CD1c-positive myeloid dendritic cell (primary cell): ENCODE measurements at regions not wholly inside any gene's neighbourhood (a gene's known extent, or its start where the extent isn't known, plus 50 kb on each side); places are given as distances from the start of the nearest gene placed in this dataset.
"Not testable (repeated sequence)": the region's sequence is repeated elsewhere in the genome, so short reads cannot be mapped to it uniquely, and the experiment has no call there.

Source experiments
- DNase-seq: peaks from one replicate; pipeline ENCODE4 v3.0.0-alpha.2; 2016; ENCODE audit errors: extremely low spot score

DNA sequence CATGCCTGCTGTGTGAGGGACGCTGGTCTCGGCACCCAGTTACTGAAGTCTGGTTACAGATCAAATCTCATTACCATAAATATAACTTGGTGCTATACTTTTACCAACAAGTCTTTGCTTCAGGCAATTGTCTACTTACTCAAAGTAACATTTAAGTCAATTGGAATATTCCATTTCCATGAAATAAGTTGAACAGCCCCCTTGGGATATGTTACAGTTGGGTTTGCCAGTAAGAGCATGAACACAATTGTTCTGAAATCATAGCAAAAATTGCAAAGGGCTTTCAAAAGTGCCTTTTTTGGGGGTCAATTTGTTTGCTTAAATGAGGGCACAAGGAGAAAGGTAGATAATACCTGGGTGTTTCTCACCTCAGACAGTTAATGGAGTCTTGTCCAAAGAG, 170.9 kb upstream of the EXOC2 start:
- no peak for DNase-seq

DNA sequence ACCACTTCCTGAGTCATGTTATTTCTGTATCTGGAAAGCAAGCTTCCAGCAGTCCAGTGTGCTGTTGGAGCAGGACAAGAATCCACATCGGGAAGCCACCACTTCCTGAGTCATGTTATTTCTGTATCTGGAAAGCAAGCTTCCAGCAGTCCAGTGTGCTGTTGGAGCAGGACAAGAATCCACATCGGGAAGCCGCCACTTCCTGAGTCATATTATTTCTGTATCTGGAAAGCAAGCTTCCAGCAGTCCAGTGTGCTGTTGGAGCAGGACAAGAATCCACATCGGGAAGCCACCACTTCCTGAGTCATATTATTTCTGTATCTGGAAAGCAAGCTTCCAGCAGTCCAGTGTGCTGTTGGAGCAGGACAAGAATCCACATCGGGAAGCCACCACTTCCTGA, 170.2 kb upstream of the EXOC2 start:
- DNase-seq, result not testable (repeated sequence)

DNA sequence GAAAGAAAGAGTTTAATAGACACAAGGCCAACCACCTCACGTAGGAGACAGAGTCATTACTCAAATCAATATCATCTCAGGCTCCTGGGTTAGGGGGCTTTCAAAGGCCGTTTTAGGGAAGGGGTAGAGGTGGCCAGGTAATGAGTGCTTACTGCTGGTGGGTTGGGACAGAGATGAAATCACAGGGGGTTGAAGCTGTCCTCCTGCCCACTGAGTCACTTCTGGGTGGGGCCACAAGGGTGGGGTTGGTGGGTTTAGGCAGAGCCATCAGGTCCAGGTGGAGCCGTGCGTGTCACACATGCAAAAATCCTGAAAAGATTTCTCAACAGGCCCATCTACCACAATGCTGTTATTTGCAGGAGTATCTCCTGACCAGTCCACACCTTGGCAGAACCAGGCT, 167.0 kb upstream of the EXOC2 start:
- DNase-seq, result no peak

DNA sequence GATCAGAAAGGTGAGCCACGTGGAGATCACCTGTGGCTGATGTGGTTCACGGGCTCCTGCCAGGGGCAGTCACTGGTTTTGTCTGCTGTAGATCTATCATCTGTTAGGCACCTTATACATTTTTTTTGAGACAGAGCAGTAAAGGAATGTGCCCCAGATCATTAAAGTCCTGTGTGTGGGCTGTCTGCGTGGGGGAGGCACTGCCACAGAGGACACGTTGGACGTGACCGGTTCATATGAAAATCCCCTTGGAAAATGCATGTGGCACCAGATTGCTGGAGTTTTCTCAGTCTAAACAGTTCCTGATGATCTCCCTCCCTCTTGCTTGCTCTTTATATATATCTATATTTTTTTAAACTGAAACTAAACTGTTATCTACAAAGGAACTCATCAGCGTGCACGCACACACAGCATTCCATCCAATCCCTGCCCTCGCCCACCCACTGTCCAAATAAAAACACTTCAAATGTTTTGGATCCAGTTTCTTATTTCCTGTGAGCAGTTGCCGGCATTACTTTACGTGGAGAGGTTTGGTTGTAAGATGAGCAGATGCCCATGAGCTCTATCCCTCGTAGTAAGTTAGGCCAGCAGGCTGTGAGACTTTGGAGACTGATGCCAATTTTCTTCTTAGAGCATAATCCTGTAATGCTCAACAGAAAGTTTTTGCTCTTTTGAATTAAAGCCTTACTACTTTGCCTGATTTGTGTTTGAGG, 161.6 kb upstream of the EXOC2 start:
- DNase-seq, result no peak

DNA sequence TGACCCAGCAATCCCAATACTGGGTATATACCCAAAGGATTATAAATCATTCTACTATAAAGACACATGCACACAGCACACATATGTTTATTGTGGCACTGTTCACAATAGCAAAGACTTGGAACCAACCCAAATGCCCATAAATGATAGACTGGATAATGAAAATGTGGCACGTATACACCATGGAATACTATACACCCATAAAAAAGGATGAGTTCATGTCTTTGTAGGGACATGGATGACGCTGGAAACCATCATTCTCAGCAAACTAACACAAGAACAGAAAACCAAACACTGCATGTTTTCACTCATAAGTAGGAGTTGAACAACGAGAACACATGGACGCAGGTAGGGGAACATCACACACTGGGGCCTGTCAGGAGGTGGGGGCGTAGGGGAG, 159.3 kb upstream of the EXOC2 start:
- DNase-seq, result not testable (repeated sequence)

DNA sequence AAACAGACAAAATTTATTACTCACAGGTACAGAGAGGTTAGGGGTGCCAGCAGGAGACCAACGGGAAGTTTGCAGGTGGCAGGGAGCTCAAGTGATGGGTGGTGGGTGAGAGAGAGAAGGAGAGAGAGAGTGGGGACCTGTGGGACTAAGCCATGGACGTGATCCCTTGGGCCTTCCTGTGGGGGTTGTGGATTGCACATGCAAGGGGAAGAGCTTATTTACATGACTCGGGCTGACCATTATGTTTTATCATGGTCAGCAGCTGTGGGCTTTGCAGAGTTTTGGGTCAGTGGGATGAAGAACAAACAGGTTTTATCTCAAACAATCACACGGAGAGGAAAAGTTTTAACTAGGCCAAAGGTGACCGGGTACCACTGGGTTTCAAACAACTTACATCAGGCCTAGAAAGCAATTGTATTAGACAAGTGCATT, 156.2 kb upstream of the EXOC2 start:
- DNase-seq, result no peak

DNA sequence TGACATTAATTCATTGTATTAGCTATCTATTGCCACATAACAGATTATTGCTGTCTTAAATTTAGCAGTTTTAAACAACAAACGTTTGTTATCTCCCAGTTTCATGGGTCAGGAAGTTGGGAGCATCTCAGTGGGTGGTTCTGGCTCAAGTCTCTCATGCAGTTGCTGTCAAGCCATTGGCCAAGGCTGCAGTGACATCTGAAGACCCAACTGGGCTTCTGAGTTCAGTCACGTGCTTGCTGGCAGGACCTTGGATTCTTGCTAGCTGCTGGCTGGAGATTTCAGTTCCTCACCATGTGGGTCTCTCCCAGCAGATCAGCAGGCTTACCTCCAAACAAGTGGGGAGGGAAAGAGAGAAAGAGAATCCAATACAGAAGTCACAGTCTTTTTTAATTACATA, 152.6 kb upstream of the EXOC2 start:
- no peak for DNase-seq

DNA sequence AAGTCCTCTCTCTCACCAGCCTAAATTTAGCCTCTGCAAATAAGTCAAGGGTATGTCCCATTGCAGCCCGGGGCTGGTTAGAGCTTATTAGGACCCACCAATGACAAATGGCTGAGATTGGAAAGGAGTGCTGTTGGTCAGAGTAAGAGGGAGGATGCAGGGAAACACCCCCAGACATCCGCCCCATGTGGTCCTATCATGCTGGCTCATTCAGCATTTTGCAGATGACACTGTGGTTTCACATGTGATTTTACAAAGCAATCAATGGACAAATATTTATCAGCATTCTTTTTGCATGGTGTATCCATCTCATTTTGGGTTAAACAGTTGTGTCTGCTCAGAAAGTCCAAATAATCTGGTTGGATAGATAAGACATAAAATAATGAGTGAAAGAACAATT, 152.2 kb upstream of the EXOC2 start:
- DNase-seq, result no peak

DNA sequence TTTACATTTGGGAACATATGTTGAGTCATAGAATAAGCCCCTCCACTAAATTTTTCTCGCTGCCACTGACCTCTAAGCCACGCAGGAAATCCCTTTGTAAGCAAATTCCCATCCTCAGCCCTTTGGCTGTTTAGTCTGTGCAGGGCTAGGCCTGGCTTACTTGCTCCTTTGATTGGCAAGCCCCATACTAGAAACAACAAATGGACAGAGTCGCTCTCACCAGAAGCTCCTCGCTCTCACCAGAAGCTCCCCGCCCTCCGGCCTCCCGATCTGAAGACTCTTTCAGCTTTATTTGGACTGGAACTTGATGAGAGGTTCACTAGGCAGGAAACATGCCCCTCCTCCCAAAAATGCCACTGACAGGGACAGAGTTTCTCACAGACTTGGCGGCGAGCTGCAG, 149.2 kb upstream of the EXOC2 start:
- DNase-seq, result no peak

DNA sequence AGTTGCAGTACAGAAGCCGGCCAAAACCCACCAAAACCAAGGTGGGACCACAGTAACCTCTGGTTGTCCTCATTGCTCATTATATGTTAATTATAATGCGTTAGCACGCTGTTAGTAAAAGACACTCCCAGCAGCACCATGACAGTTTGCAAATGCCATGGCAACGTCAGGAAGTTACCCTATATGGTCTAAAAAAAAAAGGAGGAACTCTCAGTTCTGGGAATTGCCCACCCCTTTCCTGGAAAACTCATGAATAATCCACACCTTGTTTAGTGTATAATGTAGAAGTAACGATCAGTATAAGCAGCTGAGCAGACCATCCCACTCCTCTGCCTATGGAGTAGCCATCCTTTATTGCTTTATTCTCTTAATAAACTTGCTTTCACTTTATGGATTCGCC, 148.6 kb upstream of the EXOC2 start:
- DNase-seq, result no peak

DNA sequence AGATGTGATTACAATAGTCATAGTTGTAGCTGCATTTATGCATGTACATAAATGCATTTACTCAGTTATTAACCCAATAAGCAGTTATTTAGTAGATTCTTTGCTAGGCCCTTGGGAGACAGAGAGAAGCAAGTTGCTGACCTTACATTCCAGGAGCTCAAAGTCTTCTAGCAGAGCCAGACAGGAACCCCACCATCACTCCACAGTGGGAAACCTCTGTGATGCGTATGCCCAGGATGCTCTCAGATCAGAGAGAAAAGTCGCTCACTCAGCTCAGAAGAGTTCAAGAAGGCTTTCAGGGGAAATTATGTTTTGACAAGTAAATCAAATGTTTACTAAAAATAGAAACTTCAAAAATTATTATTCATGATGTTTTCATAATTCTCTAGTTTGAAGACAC, 146.3 kb upstream of the EXOC2 start:
- DNase-seq, result no peak

DNA sequence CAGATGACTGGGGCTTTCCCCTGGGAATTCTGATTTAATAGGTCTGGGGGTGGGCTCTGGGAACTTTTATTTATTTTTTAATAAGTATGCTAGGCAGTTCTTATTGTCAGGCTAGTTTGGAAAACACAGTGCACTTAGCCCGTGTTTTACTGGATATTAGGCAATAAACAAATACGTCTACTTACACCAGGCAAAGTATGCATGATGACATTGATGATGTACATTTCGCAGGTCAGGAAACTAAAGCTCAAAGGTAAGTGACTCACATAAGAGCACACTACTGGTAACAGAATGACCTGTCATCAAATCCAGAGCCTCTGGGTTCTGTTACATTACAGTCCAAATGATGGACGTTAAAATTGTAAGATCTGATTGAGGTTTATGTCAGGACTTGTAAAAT, 144.4 kb upstream of the EXOC2 start:
- DNase-seq, result no peak

DNA sequence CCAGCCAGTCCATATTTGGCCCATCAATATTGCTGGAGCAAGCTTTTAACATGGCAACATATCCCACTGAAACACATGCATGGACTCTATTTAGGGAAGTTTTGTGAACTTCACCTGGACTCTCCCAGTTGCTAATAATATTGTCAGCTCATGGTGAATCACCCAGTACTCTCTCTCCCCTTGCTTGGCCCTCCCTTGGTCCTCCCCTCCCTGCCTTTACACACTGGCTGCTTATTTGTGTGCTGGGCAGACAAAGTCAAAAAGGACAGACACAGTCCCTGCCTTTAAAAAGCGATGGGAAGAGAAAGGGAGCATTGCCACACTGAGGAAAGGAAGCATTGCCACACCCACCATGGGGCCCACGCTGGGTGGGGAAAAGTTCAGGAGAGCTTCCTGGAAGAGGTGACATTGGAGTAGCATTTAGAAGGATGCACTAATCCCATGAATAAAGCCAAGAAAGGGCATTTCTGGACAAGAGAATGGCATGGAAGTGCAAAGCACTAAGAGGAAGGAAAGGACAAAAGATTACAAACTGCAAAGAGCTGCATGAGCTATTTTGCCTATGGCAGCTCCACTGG, 143.4 kb upstream of the EXOC2 start:
- DNase-seq, result no peak

DNA sequence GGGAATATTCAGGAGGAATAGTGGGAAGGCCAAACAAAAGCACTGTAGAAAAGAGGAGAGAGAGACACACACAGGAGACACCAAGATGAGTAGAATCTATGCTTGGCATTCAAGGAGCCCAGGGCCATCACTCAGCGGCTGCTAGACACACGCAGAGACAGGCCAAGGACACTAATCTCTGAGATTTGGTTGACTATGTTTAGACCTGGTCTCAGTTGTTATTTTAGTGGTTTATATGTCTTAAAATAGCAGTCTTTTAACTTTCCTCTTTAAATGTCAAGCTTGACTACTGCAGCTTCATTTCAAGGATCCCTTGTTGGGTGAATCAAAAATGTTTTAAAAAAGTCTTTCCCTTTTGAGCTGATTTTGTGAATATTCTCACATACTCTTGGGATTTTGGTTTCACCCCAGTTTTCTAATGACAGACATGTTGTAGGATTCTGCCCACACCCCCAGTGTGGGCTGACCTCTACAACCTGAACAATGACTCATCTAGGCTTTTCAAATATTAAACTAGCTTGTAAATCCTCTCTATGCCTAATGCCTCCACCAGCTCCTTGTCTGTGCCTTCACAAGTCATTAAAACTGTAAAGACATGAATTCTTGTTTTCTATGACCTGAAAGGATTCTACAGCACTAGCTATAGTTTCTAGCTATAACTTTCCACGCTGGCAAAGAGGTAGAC, 142.7 kb upstream of the EXOC2 start:
- DNase-seq, result no peak

DNA sequence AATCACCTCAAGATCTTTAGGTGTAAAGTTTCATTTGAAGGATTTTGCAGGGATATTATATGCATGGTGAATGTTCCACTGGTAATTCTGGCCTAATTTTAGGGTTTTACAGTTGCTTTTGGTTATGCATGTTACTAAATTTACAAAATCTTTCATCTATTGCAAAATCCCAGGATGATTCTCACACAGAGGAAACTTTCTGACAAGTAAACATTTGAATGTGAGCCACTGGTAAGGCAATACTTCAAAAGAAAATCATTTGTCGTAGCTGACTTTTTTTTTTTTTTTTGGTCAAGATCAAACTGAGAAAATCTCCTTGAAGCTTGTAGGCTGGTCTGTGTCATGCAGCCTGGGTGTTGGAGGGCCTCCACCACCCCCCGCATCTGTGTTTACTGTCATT, 141.9 kb upstream of the EXOC2 start:
- no peak for DNase-seq

DNA sequence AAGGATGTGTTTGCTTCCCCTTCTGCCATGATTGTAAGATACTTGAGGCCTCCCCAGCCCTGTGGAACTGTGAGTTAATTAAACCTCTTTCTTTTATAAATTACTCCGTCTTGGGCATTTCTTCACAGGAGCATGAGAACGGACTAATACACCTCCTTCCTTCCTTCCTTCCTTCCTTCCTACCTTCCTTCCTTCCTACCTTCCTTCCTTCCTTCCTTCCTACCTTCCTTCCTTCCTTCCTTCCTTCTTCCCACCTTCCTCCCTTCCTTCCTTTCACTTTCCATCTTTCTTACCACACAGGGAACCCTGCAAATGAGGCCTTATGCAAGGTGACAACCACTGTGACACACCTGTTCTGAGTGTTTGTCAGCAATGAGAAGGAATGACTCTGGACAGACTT, 141.3 kb upstream of the EXOC2 start:
- DNase-seq, result no peak

DNA sequence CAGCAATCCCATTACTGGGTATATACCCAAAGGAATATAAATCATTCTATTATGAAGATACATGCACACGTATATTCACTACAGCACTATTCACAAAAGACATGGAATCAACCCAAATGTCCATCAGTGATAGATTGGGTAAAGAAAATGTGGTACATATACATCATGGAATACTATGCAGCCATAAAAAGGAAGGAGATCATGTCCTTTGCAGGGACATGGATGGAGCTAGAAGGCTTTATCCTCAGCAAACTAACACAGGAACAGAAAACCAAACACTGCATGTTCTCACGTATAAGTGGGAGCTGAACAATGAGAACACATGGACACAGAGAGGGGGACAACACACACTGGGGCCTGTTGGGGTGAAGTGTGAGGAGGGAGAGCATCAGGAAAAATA, 139.9 kb upstream of the EXOC2 start:
- not testable (repeated sequence) for DNase-seq

DNA sequence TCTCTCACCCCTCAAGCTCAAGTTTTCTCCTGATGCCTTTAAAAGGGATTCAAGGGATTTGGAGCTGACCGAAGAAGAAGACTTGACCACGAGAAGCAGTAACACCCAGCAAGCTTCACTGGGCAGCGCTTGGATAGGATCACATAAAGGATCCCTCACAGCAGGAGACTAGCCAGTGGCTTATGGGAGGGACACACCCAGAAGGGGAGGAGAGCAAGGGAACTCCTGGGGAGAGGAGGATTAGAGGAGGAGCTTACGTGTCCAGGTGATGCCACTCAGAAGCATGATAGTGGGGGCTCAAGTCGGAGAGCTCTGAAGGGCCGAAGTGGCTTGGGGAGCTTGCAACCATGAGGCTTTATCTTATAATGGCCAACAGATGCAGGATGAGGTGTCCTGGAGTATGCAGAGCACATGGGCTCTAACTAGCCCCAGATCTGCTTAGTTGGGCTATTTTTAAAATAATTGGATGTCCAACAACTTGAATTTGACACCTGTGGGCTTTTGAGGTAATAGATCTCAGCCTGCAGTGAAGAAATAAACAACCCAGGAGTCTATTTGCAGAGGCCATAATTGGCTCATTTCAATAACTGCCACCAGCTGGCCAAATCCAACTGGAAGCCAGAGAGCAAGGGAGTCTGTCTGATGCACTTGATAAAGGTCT, 137.9 kb upstream of the EXOC2 start:
- DNase-seq, result no peak

DNA sequence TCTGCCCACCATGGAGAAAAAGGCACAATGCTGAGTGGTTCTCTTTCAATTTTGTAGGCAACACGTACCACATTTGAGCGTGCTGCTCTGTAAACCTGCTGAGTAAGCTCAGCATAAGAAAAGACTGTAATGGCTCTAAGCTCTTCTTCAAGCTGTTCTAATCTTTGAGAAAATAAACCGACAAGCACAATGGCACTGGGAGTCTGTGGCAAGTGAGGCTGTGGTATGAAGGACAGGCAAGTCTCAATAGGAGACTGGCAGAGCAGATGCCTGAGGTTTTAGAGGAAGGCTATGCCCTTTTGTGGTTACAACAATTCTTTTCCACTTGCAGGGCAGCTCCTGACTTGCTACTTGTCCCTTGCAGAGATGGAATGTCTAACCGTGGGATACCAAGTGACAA, 136.7 kb upstream of the EXOC2 start:
- DNase-seq, result no peak

DNA sequence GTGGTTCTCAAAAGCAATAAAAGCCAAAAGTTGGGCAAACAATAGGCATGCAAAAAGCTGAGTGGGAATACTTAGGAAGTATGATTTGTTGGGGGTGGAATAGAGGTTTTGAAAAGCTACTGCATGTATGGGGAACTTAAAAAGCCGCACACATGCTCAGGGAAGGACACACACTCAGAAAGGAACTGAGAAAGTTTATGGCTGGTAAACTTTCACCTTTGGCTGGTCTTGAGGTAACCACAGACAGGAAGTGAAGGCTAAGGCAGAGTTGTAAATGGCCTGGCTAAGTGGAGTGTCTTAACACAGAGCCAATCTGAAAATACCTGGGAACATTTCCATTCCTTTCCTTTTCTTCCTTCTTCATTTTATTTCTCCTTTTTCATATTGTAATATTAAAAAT, 134.5 kb upstream of the EXOC2 start:
- DNase-seq, result peak; percentile 54

DNA sequence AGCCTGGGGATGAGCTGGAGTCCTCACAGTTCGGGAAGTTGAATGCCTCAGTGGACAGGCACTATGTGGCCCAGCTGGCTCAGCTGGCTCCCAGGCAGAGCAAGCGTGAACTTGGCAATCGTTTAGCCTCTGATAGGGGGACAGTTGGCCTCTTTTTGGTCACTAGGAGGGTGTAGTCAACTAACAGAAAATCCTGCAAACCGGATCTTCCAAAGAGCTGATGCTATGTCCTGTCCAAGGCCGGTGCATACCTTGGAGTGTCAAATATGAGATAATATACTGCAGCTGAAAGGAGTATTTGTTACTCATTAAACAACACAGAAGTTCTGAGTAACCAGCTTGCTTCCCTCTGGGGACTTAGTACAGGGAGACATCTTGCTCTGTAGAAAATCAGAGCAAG, 126.2 kb upstream of the EXOC2 start:
- no peak for DNase-seq

DNA sequence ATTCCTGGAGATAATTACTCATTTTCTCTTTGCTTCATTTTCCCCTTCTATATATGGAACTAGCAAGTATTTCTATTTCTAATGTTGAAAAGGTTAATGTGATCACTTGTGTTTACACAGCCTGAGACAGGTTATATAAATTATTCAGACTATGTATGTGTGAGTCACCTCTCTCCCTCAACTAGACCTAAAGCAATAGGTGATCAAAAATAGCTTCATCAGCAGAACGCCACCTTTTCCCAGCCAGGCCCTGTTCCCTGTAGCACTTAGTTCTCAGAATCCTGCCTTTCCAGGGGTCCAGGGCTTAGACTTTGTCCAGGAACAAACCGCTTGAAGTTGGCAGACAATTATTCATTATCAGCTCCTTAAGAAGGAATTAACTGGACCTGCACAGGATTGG, 125.3 kb upstream of the EXOC2 start:
- DNase-seq, result no peak

DNA sequence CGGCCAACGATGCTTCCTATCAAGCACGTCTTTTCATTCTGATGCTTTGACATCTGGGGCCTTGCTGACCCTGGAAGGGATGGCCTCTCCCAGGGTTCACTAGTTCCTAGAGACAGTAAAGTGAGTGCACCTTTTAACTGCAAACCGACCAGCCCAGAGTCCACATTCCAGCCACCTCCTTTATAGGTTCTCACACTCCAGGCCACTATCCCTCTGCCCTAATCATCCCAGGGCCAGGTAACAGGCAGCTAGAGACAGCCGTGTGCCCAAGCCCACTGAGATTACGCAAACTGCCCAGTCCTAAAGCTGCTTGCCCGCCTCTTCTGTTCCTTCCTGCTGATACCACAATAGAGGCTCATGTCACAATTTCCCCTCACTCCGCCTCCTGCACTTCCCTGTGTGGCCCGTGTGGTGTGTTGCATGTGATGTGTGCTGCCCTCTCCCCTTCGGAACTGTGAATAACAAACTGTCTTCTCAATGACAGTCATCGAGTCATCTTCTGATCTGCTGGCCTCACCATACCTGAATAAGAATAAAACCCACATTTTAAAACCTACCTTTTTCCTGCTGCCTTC, 123.7 kb upstream of the EXOC2 start:
- DNase-seq, result peak; percentile 47
